HCT116 (cell line): ENCODE measurements at regions not wholly inside any gene's neighbourhood (a gene's known extent, or its start where the extent isn't known, plus 50 kb on each side); places are given as distances from the start of the nearest gene placed in this dataset.

ENCODE experiments used
- ATAC-seq: fragments of 200-7000 bp; cut with Tn5 transposase; 2 replicates; pipeline ENCODE4 v1.9.1; 2020; ENCODE audit warnings: mild to moderate bottlenecking, moderate library complexity
- BruUV-seq: library from RNA; stranded (reverse); fragments of 400-500 nt; replicated peaks from 2 replicates; lab custom pipeline; 2021; lab: Mats Ljungman, UMichigan
- CTCF ChIA-PET: fragments of 300-600 bp; sonication (Branson Sonifier 250); formaldehyde crosslinking; loops from one replicate; lab custom pipeline; 2021; ENCODE audit warnings: antibody characterized with exemption; lab: Charles Lee
- POLR2A ChIA-PET: fragments of 300-600, 350-600 bp; sonication (Branson Sonifier 250); formaldehyde crosslinking; loops from one replicate; lab custom pipeline; 2021; ENCODE audit warnings: antibody characterized with exemption; lab: Charles Lee
- RAD21 ChIA-PET, 2 experiments: fragments of 300-600 bp; sonication (Branson Sonifier 250); formaldehyde crosslinking; loops; one replicate each; lab custom pipeline; 2023; ENCODE audit warnings: low total read pairs in 2 of 2; ENCODE audit not compliant: uncharacterized antibody in 2 of 2, unreplicated experiment in 2 of 2, low non-redundant PET in 1 of 2; lab: Charles Lee
- DNase-seq: peaks from one replicate; pipeline ENCODE4 v3.0.0-alpha.2; 2010; ENCODE audit warnings: low read depth, low spot score
- H2AFZ ChIP-seq: fragments of 200-600 bp; shearing (Covaris generic), sonication (generic); 2 replicates; pipeline ENCODE4 v1.6.1; 2017; ENCODE audit warnings: low read depth, mixed run types, mixed read lengths, antibody characterized with exemption, low read length; ENCODE audit not compliant: poor library complexity, severe bottlenecking
- H3K27ac ChIP-seq: 2 replicates; pipeline ENCODE4 v1.5.1; 2012; ENCODE audit warnings: low read depth, low read length
- H3K27me3 ChIP-seq: fragments of 200-600 bp; sonication (generic); 2 replicates; pipeline ENCODE4 v1.6.1; 2016; ENCODE audit warnings: mixed run types, low read length, mixed read lengths; ENCODE audit not compliant: insufficient read depth
- H3K36me3 ChIP-seq, 2 experiments: fragments of 200-500 bp in 1 of 2; fragments of 200-600 bp in 1 of 2; sonication (Bioruptor generic) in 1 of 2; sonication (generic) in 1 of 2; 2 replicates each; pipeline versions ENCODE4 v1.5.1 to v1.6.1; 2014 to 2016; ENCODE audit warnings: low read length in 2 of 2, inconsistent platforms in 1 of 2, mixed read lengths in 1 of 2, mixed run types in 1 of 2; ENCODE audit not compliant: insufficient read depth in 2 of 2, control insufficient read depth in 1 of 2
- H3K4me1 ChIP-seq, 2 experiments: fragments of 200-600 bp in 1 of 2; sonication (generic) in 1 of 2; 2 replicates each; pipeline versions ENCODE4 v1.5.1 to v1.6.1; 2012 to 2017; ENCODE audit warnings: low read length in 2 of 2, inconsistent platforms in 1 of 2, mild to moderate bottlenecking in 1 of 2, mixed read lengths in 1 of 2, mixed run types in 1 of 2, moderate library complexity in 1 of 2; ENCODE audit not compliant: insufficient read depth in 2 of 2, control insufficient read depth in 1 of 2
- H3K4me2 ChIP-seq: fragments of 200-600 bp; sonication (generic); 2 replicates; pipeline ENCODE4 v1.6.1; 2017; ENCODE audit warnings: mixed run types, low read length, mixed read lengths
- H3K4me3 ChIP-seq, 2 experiments: fragments of 200-600 bp in 1 of 2; sonication (generic) in 1 of 2; replicated peaks in 1 of 2; 2 replicates each; pipeline ENCODE4 v1.5.1; 2011 to 2016; ENCODE audit warnings: low read length in 2 of 2, control low read depth in 1 of 2, low read depth in 1 of 2, mild to moderate bottlenecking in 1 of 2, mixed read lengths in 1 of 2, mixed run types in 1 of 2
- H3K79me2 ChIP-seq: fragments of 200-600 bp; sonication (generic); 2 replicates; pipeline ENCODE4 v1.6.1; 2017; ENCODE audit warnings: mild to moderate bottlenecking, mixed run types, low read length, moderate library complexity, mixed read lengths; ENCODE audit not compliant: insufficient read depth
- H3K9ac ChIP-seq: fragments of 200-600 bp; sonication (generic); 2 replicates; pipeline ENCODE4 v1.6.1; 2016; ENCODE audit warnings: low read length, mixed read lengths
- H3K9me2 ChIP-seq: fragments of 200-600 bp; sonication (generic), shearing (Covaris generic); 2 replicates; pipeline ENCODE4 v1.6.1; 2017; ENCODE audit warnings: mixed run types, mild to moderate bottlenecking, moderate library complexity; ENCODE audit not compliant: insufficient read depth
- H3K9me3 ChIP-seq, 2 experiments: fragments of 200-500 bp in 1 of 2; fragments of 200-600 bp in 1 of 2; sonication (Bioruptor generic) in 1 of 2; sonication (generic) in 1 of 2; 2 replicates each; pipeline ENCODE4 v1.6.1; 2014 to 2017; ENCODE audit warnings: low read length in 2 of 2, mixed read lengths in 2 of 2, inconsistent platforms in 1 of 2, low read depth in 1 of 2, mild to moderate bottlenecking in 1 of 2, mixed run types in 1 of 2, moderate library complexity in 1 of 2; ENCODE audit not compliant: control insufficient read depth in 1 of 2, insufficient read depth in 1 of 2
- H4K20me1 ChIP-seq: fragments of 200-600 bp; sonication (generic), shearing (Covaris generic); 2 replicates; pipeline ENCODE4 v1.6.1; 2017; ENCODE audit warnings: mixed run types, mild to moderate bottlenecking, moderate library complexity; ENCODE audit not compliant: insufficient read depth
- ATF3 ChIP-seq: IDR thresholded peaks from 2 replicates; pipeline ENCODE4 v1.6.1; 2012
- CBX3 ChIP-seq: IDR thresholded peaks from 2 replicates; pipeline ENCODE4 v1.6.1; 2012; ENCODE audit warnings: low read depth
- CEBPB ChIP-seq: IDR thresholded peaks from 2 replicates; pipeline ENCODE4 v1.6.1; 2012; ENCODE audit warnings: low read depth
- EGR1 ChIP-seq: IDR thresholded peaks from 2 replicates; pipeline ENCODE4 v1.6.1; 2012; ENCODE audit warnings: low read depth
- ELF1 ChIP-seq: IDR thresholded peaks from 2 replicates; pipeline ENCODE4 v1.6.1; 2012; ENCODE audit warnings: low read depth, borderline replicate concordance
- EZH2phosphoT487 ChIP-seq: fragments of 200-600 bp; IDR thresholded peaks from 2 replicates; pipeline ENCODE4 v1.6.1; 2018; ENCODE audit warnings: antibody characterized with exemption, borderline replicate concordance
- FOSL1 ChIP-seq: IDR thresholded peaks from 2 replicates; pipeline ENCODE4 v1.6.1; 2012; ENCODE audit warnings: low read depth
- JUND ChIP-seq: IDR thresholded peaks from 2 replicates; pipeline ENCODE4 v1.6.1; 2012
- POLR2A ChIP-seq: IDR thresholded peaks from 2 replicates; pipeline ENCODE4 v1.7.0; 2011; ENCODE audit warnings: borderline replicate concordance; ENCODE audit not compliant: insufficient read depth, insufficient read length; ENCODE audit errors: extremely low read depth
- POLR2AphosphoS5 ChIP-seq: IDR thresholded peaks from 2 replicates; pipeline ENCODE4 v1.6.1; 2011; ENCODE audit warnings: mild to moderate bottlenecking, low read depth, low read length, moderate library complexity
- RAD21 ChIP-seq: IDR thresholded peaks from 2 replicates; pipeline ENCODE4 v1.6.1; 2012; ENCODE audit warnings: low read depth, mild to moderate bottlenecking
- REST ChIP-seq: IDR thresholded peaks from 2 replicates; pipeline ENCODE4 v1.6.1; 2012; ENCODE audit warnings: low read depth
- SIN3A ChIP-seq: IDR thresholded peaks from 2 replicates; pipeline ENCODE4 v1.6.1; 2012; ENCODE audit warnings: low read depth
- SP1 ChIP-seq: IDR thresholded peaks from 2 replicates; pipeline ENCODE4 v1.6.1; 2012; ENCODE audit warnings: low read depth
- SRF ChIP-seq: IDR thresholded peaks from 2 replicates; pipeline ENCODE4 v1.6.1; 2012; ENCODE audit warnings: low read depth
- YY1 ChIP-seq: IDR thresholded peaks from 2 replicates; pipeline ENCODE4 v1.6.1; 2011; ENCODE audit warnings: low read length, low read depth, moderate library complexity, mild to moderate bottlenecking; ENCODE audit not compliant: insufficient replicate concordance; ENCODE audit errors: extremely low read depth
- ZBTB33 ChIP-seq: IDR thresholded peaks from 2 replicates; pipeline ENCODE4 v1.6.1; 2011; ENCODE audit warnings: mild to moderate bottlenecking, low read length, moderate library complexity; ENCODE audit not compliant: insufficient replicate concordance; ENCODE audit errors: extremely low read depth
- ZFX ChIP-seq: fragments of 450-650 bp; IDR thresholded peaks from 2 replicates; pipeline ENCODE4 v1.6.1; 2017
- ZNF274 ChIP-seq: fragments of 200-500 bp; sonication (Bioruptor generic); IDR thresholded peaks from 2 replicates; pipeline ENCODE4 v1.6.1; 2014; ENCODE audit warnings: mild to moderate bottlenecking, low read depth, low read length, inconsistent platforms
- intact Hi-C: fragments of 100-400 bp; cut with micrococcal nuclease; formaldehyde crosslinking; loops from 2 replicates; pipeline ENCODE4 v1.10.0; 2022
- TF ChIP-seq, protein P1 (sequence below), 3 experiments: fragments of 200-600 bp in 1 of 3; sonication (generic) in 1 of 3; IDR thresholded peaks in 2 of 3; conservative IDR thresholded peaks in 1 of 3; 2 replicates each; pipeline ENCODE4 v1.5.1; 2012 to 2017; ENCODE audit warnings: low read depth in 2 of 3, low read length in 2 of 3, antibody characterized with exemption in 1 of 3, borderline replicate concordance in 1 of 3, control low read depth in 1 of 3, mild to moderate bottlenecking in 1 of 3, mixed read lengths in 1 of 3, mixed run types in 1 of 3, moderate library complexity in 1 of 3; ENCODE audit not compliant: insufficient read depth in 1 of 3
- TF ChIP-seq, protein P2 (sequence below): IDR thresholded peaks from 2 replicates; pipeline ENCODE4 v1.6.1; 2012

DNA sequence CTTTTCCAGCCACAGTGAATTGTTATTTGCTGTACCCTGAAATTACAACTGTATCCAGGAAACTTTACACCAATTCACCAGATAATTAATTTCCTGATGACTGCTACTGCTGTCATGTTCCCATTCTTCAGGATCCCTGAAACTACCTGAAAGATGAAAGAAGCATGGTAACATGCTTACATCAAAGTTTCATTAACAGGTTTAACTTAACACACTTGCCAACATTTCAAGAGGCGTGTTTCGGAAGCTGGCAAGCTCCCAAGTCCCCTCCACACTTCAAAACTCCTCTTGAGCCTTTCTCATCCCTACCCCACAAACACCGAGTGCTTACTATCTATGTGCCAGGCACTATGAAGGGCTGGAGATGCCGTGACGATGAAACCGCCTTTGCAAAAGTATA is 88.6 kb downstream of the MPP7 start:
- intact Hi-C loops = no loop called here
- no peak for ATAC-seq
- ChIA-PET POLR2A (interaction anchor here (0.7 to 1.5 kb wide), 3 partner anchors 125 to 481 kb away, joined by 3 to 5 read pairs (median 4); no protein-coding TSS in a partner anchor), RAD21 (no interaction called here), CTCF (interaction anchor here (1.1 kb wide), 1 partner anchor 533 kb away, joined by 3 read pairs; no protein-coding TSS in a partner anchor)
- no peak overlapping the region for H3K4me3 ChIP-seq
- H3K79me2 ChIP-seq = peaks cover 27% of the 10 kb centered on the region
- H3K27me3 ChIP-seq = no peaks in the 10 kb centered on the region
- peak overlapping the region; percentile 98 for H3K27ac ChIP-seq
- TF ChIP-seq JUND (peak; percentile 54; the same call in 1 of the 2 replicates), CEBPB (no peak), SIN3A (no peak), REST (no peak), ZNF274 (no peak), ATF3 (no peak), POLR2A (no peak), SRF (no peak), CBX3 (peak; percentile 51; the same call in 1 of the 2 replicates), EGR1 (no peak), YY1 (no peak), ZBTB33 (no peak), FOSL1 (peak; percentile 36; the same call in 1 of the 2 replicates), SP1 (peak; percentile 78), POLR2AphosphoS5 (no peak), RAD21 (no peak; the same call in 1 of the 2 replicates), EZH2phosphoT487 (no peak), ELF1 (no peak), ZFX (no peak)
- TF ChIP-seq, protein P1, sequence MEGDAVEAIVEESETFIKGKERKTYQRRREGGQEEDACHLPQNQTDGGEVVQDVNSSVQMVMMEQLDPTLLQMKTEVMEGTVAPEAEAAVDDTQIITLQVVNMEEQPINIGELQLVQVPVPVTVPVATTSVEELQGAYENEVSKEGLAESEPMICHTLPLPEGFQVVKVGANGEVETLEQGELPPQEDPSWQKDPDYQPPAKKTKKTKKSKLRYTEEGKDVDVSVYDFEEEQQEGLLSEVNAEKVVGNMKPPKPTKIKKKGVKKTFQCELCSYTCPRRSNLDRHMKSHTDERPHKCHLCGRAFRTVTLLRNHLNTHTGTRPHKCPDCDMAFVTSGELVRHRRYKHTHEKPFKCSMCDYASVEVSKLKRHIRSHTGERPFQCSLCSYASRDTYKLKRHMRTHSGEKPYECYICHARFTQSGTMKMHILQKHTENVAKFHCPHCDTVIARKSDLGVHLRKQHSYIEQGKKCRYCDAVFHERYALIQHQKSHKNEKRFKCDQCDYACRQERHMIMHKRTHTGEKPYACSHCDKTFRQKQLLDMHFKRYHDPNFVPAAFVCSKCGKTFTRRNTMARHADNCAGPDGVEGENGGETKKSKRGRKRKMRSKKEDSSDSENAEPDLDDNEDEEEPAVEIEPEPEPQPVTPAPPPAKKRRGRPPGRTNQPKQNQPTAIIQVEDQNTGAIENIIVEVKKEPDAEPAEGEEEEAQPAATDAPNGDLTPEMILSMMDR (IDR thresholded peaks at IDR 0.05 in 2 of 3, conservative IDR thresholded peaks at IDR 0.05 in 1 of 3; ENCODE audit: borderline replicate concordance in 1 of 3, insufficient read depth in 1 of 3, low read depth in 2 of 3, low read length in 2 of 3) = no peak
- TF ChIP-seq, protein P2, sequence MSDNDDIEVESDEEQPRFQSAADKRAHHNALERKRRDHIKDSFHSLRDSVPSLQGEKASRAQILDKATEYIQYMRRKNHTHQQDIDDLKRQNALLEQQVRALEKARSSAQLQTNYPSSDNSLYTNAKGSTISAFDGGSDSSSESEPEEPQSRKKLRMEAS = no peak
- TF ChIP-seq, all 23 proteins: peak for 4
- Histone ChIP-seq H3K9ac (peak overlapping the region; percentile 2; the same call in 1 of the 2 replicates), H3K4me1 (peaks cover 83 to 95% of the 10 kb centered on the region in 2 experiments), H3K9me2 (no peaks in the 10 kb centered on the region), H2AFZ (no peak overlapping the region), H3K4me2 (peak overlapping the region; percentile 74), H3K36me3 (peaks cover 0 to 3% of the 10 kb centered on the region in 2 experiments; a peak in 1 of 4 replicates), H3K9me3 (no peaks in the 10 kb centered on the region), H4K20me1 (no peaks in the 10 kb centered on the region)
- no peak for DNase-seq
- no TSS peak for BruUV-seq
